ENCODE measurements at regions not wholly inside any gene's neighbourhood (a gene's known extent, or its start where the extent isn't known, plus 50 kb on each side); places are given as distances from the start of the nearest gene placed in this dataset.

GRCh38 chr1:193480755-193481154 is 294.3 kb upstream of the B3GALT2 start:
- TF ChIP-seq CTCF (IDR thresholded peaks at IDR 0.05 in 4 of 5, conservative IDR thresholded peaks at IDR 0.05 in 1 of 5) (no peak), POLR2A (IDR thresholded peaks at IDR 0.05) (no peak)
